Amniotic epithelial cell (primary cell): ENCODE measurements at regions not wholly inside any gene's neighbourhood (a gene's known extent, or its start where the extent isn't known, plus 50 kb on each side); places are given as distances from the start of the nearest gene placed in this dataset.
"Not testable (repeated sequence)": the region's sequence is repeated elsewhere in the genome, so short reads cannot be mapped to it uniquely, and the experiment has no call there.

Experiments used
- DNase-seq: peaks from one replicate; pipeline ENCODE4 v3.0.0-alpha.2; 2010; ENCODE audit warnings: low read depth

DNA sequence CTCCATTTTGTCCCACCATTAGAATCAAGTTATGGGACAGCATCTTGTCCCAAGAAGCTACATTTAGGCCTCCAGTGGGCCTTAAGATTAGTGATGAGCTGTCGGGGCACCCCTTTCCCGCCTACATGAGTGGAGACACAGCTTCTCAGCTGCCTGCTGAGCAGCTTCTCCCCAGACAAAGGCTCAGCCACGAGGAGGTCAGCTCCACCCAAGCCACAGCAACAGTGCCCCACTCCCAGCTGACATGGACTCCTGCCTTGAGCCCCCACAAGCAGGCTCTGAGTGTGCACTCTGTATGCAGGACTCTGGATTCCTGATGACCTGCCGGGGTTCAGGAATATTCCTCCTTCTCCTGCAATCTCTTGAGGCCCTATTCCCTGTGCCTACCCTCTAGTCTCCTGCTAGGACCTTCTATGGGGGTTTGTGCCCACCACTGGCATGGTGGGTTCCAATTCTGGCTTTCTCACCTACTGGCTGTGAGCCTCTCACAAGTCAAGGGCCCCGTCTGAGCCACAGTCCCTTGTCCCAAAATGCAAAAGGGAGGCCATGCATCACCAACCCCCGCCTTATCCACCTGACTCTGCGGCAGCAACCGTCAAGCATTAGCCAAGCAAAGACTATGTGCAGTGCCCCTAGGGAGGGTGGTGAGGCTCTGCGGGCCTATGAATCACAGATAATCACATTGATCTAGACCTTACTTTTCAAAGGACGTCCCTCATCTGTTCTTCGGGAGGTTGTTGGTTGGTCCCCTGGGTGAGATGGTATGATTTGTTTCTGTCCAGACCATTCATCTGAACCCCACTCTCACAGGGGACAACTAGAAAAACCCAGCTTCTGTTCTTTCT is 269.1 kb downstream of the MED10 start:
- DNase-seq, result no peak

DNA sequence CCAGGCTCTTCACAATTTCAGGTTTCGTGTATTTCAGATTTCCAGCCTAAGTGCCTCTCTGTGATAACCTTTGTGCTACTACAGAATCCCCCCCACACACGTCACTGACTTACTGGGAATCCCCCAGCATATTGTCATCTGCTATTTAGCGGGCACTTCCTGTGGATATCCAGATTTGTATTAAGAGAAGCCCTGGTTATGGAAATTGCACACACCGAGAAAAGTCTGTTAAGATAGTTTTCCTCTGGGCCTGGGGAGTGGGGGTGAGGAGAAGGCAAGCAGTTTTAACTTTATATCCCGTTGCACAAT is 269.9 kb downstream of the MED10 start:
- DNase-seq, result no peak

DNA sequence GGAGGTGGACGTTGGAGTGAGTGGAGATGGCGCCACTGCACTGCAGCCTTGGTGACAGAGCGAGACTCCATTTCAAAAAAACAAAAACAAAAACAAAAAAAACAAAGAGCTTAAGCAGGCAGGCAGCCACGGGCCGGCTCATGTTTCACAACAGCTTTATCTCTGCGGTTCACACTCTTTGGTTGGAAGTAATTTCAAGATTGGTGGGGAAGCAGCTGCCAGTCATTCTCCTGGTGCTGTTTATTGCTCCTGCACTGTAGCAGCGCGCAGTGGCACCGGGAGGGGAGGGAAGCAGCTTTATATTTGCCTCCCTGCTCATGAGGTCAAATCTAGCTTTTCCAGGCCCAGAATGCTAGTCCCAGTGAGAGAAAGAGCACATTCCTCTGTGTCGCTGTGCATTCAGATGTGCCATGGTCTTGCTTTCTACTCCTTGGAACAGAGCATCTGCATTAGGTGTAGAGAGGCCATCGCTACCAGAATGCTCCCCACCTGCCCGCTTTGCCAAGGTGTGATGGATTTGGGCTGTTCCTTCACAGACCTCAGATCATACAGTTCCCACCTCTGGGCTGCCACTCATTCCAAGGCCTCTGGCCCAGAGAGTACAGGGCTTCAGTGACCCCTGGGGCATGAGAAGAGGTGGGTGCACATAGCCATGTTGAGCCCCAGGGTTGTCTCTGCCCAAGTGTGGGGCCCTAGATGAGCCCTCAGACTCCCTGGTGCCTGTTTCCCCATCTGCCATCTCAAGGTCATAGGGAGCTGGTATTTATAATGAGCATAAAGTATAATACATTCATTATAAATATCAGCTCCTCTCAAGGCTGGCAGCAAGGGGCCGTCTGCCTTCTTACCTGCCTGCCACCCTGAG is 270.4 kb downstream of the MED10 start:
- no peak for DNase-seq

DNA sequence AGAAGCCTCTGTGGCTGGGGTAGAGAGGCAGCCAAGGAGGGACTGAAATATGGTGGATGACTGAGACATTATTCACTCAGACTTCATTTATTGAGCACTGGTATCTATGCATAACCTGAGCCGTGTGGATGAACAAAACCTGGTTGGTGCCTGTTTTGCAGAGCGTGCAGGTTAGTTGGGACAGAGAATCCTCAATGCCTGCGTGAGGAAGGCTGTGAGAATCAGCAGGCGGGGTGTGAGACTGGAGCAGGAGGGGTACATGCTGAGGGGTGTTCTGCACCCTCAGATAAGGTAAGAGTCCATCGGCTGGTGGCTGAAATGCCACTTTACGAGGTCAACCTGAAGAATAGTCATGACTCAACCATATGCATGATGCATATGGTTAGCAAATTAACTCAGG is 271.6 kb downstream of the MED10 start:
- no peak for DNase-seq

DNA sequence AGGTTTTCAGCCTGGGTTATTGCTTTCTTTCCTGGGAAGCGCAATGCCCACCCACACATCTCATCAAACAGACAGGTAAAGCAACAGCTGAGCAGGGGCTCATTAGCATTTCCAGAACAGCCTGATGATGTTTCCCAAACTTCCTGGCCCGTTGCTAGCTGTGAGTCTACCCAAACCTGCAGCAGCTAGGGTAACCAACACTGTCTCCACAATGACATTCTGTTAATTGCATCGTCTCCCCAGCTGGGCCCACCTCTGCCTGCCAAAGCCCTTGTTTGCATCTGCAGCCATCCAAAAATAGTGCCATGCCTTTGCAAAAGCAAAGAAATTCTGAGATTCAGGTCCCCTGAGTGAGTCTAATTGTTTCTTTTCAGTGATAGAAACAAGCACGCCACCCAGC is 273.0 kb downstream of the MED10 start:
- DNase-seq, result no peak

DNA sequence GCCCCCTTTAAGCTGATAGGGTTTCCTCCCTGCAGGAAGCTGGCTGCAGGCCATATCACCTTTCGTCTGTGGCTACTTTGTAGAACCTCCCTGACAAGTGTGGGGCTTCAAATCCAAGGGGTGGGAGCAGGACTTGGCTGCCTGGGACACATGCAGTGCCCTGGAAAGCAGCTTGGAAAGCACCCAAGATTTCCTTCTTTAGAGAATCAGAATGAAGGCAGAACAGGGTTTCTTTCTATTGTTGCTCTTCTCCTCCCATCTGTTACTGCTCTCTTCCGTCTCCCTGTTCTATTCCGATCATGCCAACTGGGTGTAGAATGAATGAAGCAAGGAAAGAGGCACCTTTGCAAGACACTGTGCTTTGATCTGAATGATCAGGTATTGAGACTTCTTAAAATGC is 282.2 kb downstream of the MED10 start:
- no peak for DNase-seq

DNA sequence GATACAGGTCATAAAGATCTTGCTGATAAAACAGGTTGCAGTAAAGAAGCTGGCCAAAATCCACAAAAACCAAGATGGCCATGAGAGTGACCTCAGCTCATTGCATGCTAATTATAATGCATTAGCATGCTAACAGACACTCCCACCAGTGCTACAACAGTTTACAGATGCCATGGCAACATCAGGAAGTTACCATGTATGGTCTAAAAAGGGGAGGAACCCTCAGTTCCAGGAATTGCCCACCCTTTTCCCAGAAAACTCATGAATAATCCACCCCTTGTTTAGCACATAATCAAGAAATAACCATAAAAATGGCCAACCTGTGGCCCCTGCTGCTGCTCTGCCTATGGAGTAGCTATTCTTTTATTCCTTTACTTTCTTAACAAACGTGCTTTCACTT is 284.2 kb downstream of the MED10 start:
- DNase-seq, result not testable (repeated sequence)

DNA sequence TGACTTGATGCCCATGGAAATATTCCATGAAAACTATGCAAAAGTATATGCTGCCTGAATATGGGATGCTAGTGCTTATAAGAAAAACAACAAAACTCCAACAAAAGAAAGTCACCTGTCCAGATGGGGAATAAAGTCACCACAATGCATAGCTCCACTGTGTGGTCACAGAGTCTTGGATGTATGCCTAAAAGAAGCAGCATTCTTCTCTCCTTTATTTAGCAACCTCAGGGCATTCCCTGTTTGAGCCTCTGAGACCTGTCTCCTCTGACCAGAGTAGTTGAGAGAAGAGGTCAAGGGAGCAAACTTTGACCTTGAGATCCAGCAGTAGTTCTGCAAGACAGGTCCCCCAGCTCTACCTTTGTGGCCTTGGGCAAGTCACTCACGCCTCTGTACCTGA is 287.5 kb downstream of the MED10 start:
- DNase-seq, result no peak

DNA sequence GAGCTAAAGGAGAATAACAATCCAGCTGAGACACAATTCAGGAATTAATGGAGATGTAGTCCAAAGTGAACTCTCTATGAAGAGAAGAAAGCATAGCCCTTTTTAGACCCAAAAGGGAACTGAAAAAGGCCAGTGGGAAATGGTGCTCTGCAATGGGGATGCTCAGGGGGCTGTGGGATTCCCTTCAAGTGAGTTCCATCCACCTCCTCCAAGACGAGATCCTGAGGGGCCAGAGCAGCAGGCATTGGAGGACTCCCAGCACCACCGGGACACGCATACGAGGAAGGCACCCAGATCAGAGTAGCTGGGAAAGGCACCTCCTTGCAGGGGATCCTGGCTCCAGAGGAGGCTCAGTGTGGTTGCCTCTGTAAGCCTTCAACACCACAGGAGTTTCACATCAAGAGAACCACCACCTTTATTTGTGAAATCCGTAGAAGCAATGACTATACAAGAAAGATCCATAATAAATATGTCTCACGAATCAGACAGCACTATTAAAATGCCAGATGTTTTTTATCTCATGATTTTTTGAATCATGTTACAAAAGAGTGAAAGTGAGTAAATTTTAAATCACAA is 288.2 kb downstream of the MED10 start:
- DNase-seq, result no peak

DNA sequence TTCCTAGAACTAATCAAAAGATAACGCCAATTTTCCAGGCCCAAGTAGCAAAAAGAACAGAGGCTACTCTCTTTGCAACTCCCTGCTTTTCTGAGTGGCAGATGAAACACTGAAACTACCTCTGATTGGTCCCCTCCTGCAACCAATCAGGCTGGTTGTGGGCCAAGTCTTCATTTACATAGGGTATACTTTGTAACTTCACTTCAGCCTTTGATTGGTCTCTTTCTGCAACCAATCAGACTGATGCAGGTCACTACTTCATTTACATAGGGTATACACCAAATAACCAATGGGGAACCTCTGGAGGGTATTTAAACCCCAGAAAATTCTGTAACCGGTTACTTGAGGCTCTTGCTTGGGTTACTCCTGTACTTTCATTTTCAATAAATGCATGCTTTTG is 289.6 kb downstream of the MED10 start:
- DNase-seq, result no peak

DNA sequence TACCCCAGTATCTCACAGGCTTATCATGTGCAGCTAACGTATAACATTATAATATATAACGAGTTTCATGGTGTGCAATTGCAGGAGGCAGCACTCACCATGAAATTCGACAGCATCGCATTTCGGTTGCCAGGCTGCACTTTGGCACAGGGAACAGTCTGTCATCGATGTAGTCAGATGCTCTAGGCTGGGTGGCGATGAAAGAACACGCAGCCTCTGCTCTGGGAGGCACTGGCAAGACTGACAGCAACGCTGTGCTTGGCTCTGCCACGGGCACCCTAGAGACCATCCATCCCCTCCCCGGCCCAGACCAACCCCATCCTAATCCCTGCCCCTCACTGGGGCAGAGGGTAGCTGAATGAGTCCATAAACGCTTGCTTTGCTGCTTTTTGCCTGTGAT is 290.8 kb downstream of the MED10 start:
- DNase-seq, result no peak

DNA sequence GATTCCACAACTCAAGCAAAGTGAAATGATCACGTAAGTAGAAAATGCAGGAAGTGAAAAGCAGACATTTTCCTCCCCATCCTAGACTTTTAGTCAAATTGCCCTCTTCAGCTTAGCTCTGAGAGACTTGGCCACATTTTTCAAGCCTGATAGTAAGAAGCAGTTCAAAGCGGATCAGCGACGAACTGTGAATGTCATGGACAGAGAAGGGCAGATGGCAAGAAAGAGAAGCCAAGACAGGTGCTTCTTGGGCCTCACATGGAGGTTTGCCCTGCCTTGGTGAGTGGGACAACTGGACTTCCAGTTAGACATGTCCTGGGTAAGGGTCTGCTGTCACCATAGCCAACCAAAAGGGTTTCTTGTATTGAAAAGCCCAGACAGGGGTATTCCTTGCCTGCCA is 291.5 kb downstream of the MED10 start:
- DNase-seq, result no peak

DNA sequence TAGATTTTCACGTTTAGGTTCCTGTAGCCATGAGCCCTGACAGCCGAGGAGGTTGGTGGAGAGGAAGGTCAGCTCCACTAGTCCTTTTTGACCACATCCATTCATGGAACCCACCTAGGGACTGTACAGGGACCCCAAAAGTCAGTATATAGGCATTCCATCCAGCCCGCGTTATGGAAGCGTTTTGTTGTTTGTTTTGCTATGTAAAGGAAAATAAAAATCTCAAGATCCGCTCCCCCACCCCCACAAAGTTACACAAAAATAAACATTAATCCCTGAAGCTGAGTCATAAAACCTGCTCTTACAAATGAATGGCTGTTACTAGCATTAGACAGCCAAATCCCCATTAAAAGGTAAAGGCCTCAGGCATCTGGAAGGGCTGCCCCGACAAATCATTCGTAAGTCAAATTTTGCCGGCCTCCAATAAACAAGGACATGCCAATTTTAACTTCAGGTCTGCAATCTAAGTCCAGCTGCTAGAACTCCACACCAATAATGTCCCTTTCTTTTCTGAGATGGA is 292.9 kb downstream of the MED10 start:
- DNase-seq, result no peak

DNA sequence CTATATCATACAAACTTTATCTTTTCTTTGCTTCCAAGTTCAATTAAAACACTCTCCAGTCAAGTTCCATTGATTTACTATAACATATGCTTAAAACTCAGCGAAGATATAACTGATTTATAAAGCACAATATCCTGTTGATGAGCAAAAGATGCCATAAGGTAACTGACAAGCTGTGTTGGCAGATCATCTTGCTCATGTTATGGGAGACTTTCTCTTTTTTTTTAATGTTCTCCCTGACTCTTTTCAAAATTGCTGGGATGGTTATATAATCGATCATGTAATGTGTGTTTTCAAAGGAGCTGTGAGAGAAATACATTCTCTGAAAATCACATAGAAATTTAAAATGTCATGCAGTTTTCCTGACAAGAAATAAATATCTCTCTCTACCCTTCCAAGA is 293.5 kb downstream of the MED10 start:
- DNase-seq, result no peak

DNA sequence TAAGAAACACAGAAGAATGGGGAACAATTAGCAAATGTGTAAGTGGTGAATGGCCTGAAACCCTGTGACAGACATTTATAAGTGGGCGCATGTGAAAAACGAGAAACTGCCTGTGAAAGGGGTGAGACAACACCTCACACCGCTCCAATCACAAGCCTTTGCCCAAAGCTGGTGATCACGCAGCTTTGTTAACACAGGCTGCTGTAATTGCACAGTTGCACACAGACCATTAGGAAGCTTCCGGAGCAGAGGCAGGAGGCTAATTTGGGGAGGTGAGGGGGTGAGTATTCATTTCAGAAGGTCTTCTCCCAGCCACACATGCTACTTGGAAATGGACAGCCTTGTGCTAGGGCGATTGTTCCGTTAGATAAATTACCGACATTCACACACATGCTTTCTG is 294.0 kb downstream of the MED10 start:
- DNase-seq, result no peak

DNA sequence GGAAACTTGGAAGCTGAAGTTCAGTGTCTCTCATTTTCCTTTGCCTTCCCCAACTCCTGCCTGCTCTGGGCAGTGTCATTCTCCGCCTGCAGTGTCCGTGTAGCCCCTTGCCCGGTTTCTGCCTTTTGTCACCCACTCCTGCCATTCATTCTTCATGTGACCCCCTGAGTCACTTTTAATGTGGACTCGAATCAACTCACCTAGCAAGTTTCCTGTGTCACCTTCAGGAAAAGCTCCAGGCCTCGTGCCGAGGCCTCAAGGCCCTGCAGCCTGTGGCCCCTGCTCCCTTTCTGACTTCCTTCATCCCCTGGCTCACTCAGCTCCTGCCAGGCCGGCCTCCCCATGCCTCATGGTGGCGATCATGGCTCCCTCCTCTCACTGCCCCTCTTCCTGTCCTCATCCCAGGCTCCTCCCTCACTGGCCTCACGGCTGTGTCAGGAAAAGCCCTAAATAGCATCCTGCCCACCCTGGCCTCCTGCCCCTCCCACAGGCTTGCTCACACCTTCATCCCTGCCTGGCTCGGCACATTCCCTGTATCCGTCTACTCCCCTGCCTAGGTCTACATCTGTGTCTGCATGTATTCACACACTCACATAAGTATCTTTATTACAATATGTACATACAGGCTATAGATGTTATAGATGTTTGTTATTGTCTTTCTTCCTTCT is 294.9 kb downstream of the MED10 start:
- no peak for DNase-seq

DNA sequence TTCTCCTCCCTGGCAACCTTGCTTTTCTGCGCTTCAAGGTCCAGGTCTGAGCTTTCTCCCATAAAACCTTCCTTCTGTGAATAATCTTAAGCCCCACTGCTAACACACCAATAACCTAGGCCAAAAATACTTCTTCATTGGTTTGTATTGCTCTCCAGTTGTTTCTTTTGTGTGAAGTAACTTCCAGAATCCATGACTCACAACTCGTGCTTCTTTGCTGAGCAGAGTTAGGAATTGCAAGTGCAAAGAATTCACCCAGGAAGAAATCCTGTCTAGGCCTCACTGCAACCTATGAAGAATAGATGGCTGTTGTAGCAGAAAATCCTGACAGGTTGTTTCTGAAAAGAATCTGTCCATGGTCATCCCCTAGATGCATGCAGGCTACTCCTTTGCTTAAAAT is 295.7 kb downstream of the MED10 start:
- no peak for DNase-seq

DNA sequence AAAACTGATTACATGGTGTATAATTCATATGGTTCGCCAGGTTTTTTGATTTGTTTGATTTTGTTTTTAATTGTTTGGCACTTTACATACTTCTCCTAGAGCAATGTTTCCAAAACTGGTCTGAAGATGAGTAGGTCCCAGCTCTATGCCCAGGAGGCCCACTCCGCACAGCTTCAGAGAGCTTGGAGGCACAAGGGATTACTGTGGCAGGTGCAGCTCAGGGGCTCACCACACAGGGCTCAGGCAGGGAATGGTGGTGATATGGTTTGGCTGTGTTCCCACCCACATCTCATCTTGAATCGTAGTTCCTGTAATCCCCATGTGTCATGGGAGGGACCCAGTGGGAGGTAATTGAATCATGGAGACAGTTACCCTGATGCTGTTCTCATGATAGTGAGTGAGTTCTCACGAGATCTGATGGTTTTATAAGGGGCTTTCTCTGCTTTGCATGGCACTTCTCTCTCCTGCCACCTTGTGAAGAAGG is 296.6 kb downstream of the MED10 start:
- DNase-seq, result no peak

DNA sequence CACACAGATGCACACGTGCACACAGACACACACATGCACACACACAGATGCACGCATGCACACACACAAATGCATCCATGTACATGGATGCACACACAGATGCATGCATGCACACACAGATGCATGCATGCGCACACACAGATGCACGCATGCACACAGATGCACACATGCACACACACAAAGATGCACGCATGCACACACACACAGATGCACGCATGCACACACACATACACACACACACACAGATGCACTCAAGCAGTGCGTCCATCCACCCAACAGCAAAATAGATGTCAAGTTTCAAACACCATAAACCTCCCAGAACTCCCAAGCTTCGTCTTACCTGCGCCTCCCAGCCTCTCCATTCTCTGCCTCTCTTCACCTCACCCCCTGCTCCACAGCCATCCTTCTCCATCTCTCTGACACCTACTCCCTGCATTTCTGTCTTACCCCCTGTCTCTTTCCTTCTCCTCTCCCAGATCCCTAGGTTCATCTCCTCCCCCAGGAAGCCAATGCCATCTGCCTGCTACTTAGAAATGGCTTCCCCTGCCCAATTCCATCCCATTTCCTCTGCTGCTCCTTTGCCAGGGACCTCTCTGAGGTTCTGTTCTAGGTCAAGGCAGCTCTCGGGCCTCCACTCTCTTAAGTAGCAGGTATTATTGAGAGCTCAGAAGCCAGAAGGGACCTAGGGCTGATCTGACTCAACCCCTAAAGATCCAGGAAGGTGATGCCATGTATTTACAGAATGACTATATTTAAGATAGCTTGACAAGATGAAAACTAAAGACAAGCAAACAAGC is 297.2 kb downstream of the MED10 start:
- no peak for DNase-seq

DNA sequence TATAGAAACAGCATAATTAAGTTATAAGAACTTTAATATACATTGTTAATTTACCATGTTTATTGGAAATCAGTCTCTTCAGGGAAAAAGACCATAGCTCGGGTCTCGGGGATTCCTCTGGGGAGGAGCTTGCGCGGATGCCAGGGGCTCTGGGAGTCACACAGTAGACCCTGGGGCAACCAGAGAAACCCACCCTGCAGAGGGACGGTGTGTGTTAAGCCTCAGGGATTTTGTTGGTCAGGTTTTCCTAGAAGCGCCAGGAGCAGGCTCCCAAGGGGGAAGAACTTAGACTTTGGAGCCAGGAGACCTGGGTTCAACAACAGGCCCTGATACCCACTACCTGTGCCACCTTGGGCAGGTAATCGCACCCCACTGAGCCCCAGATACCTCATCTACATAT is 297.9 kb downstream of the MED10 start:
- DNase-seq, result no peak

DNA sequence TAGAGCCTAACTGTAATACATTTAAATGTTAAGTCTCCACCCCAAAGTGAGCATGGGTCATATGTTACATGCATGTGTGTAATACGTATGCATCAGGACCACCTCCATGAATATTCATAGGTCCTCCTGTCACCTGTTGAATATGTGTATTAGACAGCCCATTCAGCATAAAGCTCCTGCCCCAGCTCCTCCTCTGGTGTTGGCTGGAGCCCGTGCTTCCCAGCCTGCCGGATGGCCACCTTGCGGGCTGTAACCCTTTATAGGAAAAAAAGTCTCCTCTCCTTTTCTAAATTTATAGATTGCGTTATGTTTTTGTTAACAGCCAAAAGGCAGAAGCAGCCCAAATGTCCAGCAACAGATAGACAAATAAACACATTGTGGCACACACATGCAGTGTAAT is 299.5 kb downstream of the MED10 start:
- DNase-seq, result no peak
